ENCODE measurements at regions not wholly inside any gene's neighbourhood (a gene's known extent, or its start where the extent isn't known, plus 50 kb on each side); places are given as distances from the start of the nearest gene placed in this dataset.

DNA sequence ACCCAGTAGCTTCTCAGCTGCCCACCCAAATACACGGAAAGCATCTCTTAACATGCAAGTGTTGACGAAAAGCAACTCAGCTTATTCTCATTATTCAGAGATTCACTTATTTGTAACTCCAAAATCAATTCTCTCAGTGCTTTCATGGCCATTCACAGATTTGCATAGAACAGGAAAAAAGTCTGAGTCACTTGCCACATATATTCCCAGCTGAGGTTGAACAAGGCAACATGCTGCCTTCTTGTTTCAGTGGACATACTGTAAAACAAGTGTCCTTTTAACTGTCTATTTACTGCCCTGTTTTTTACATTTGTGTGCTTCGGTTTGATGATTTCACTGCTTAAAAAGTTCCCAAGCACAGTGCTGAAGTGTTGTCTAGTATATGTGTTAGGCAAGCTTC is 273.0 kb downstream of the LTN1 start:
- no TSS peak for BruUV-seq (replicated peaks)
- H3K9me1 ChIP-seq (replicated peaks; ENCODE audit: control insufficient read depth, extremely low read depth, insufficient read depth, low read length) = no peaks in the 10 kb centered on the region
- H3K9me3 ChIP-seq (replicated peaks; ENCODE audit: control insufficient read depth, insufficient read depth, low read length) = no peaks in the 10 kb centered on the region
- H2AFZ ChIP-seq (ENCODE audit: low read depth, low read length) = no peak overlapping the region
- TF ChIP-seq POLR2A (IDR thresholded peaks at IDR 0.05; ENCODE audit: low read depth, low read length) (no peak), FOS (IDR thresholded peaks at IDR 0.05; ENCODE audit: borderline replicate concordance, insufficient read depth, low read length) (peak; percentile 23)
- ChIA-PET CTCF (interaction anchor here (1.2 kb wide), 1 partner anchor 17 kb away, joined by 3 read pairs; no protein-coding TSS in a partner anchor), POLR2A (no interaction called here)
- FAIRE-seq (peak; percentile 70), DNase-seq (ENCODE audit: low read depth, low spot score) (peak; percentile 12)
- H3K79me2 ChIP-seq (ENCODE audit: control insufficient read depth, insufficient read depth, low read length) = no peaks in the 10 kb centered on the region
- H4K20me1 ChIP-seq (replicated peaks; ENCODE audit: control insufficient read depth, extremely low read depth, insufficient read depth, low read length) = no peaks in the 10 kb centered on the region
- no peak overlapping the region for H3K4me3 ChIP-seq (replicated peaks in 1 of 3; ENCODE audit: insufficient read depth in 1 of 3, low read depth in 1 of 3, low read length in 3 of 3)
- H3K27me3 ChIP-seq (ENCODE audit: control insufficient read depth in 2 of 2, insufficient read depth in 2 of 2, low read length in 2 of 2) = no peaks in the 10 kb centered on the region
- H3K4me1 ChIP-seq (ENCODE audit: control insufficient read depth, extremely low read depth, insufficient read depth, low read length) = no peaks in the 10 kb centered on the region
- H3K27ac ChIP-seq (ENCODE audit: insufficient read depth, low read depth, low read length) = no peak overlapping the region
- H3K9ac ChIP-seq (replicated peaks; ENCODE audit: extremely low read depth, insufficient read depth, low read length) = no peak overlapping the region
- intact Hi-C loops (cut with micrococcal nuclease) (no loop called here), dilution Hi-C loops (cut with MboI; ENCODE audit: extremely low pct_ligation_motif_present, low sequenced_read_pairs) (no loop called here)
- no peak overlapping the region for H3K4me2 ChIP-seq (ENCODE audit: insufficient read depth, low read length)
- H3K36me3 ChIP-seq (ENCODE audit: control insufficient read depth in 2 of 2, extremely low read depth in 1 of 2, insufficient read depth in 2 of 2, low read length in 2 of 2) = no peaks in the 10 kb centered on the region

DNA sequence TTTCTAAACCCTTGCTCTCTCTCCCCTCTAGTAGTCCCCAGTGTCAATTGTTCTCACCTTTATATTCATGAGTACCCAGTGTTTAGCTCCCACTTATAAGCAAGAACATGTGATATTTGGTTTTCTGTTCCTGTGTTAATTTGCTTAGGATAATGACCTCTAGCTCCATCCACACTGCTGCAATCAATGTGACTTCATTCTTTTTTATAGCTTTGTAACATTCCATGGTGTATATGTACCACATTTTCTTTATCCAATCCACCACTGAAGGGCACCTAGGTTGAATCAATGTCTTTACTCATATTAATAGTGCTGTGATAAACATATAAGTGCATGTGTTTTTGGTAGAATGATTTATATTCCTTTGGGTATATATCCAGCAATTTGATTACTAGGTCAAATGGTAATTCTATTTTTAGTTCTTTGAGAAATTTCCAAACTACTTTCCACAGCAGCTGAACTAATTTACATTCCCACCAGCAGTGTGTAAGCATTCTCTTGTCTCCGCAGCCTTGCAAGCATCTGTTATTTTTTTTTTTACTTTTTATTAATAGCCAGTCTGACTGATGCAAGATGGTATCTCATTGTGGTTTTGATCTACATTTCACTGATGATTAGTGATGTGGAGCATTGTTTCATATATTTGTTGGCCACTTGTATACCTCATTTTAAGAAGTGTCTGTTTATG is 277.8 kb downstream of the LTN1 start:
- intact Hi-C loops (cut with micrococcal nuclease) = no loop called here
- ChIA-PET CTCF (no interaction called here), POLR2A (no interaction called here)

More for the DNA sequence above, 277.8 kb downstream of the LTN1 start:
- dilution Hi-C loops (cut with MboI; ENCODE audit: extremely low pct_ligation_motif_present, low sequenced_read_pairs) = no loop called here
- no peak overlapping the region for H3K4me2 ChIP-seq (ENCODE audit: insufficient read depth, low read length)
- H3K79me2 ChIP-seq (ENCODE audit: control insufficient read depth, insufficient read depth, low read length) = no peaks in the 10 kb centered on the region
- H3K9me3 ChIP-seq (replicated peaks; ENCODE audit: control insufficient read depth, insufficient read depth, low read length) = no peaks in the 10 kb centered on the region
- DNase-seq (ENCODE audit: low read depth, low spot score) (no peak), FAIRE-seq (no peak)
- no peak overlapping the region for H3K4me3 ChIP-seq (replicated peaks in 1 of 3; ENCODE audit: insufficient read depth in 1 of 3, low read depth in 1 of 3, low read length in 3 of 3)
- H4K20me1 ChIP-seq (replicated peaks; ENCODE audit: control insufficient read depth, extremely low read depth, insufficient read depth, low read length) = no peaks in the 10 kb centered on the region
- no peak overlapping the region for H3K27ac ChIP-seq (ENCODE audit: insufficient read depth, low read depth, low read length)
- H3K4me1 ChIP-seq (ENCODE audit: control insufficient read depth, extremely low read depth, insufficient read depth, low read length) = no peaks in the 10 kb centered on the region
- no peaks in the 10 kb centered on the region for H3K9me1 ChIP-seq (replicated peaks; ENCODE audit: control insufficient read depth, extremely low read depth, insufficient read depth, low read length)
- H3K9ac ChIP-seq (replicated peaks; ENCODE audit: extremely low read depth, insufficient read depth, low read length) = no peak overlapping the region
- TF ChIP-seq EZH2 (IDR thresholded peaks at IDR 0.05; ENCODE audit: borderline replicate concordance, low read depth, low read length, severe bottlenecking) (no peak), JUN (IDR thresholded peaks at IDR 0.05; ENCODE audit: borderline replicate concordance, insufficient read depth, insufficient read length, low read depth) (no peak), POLR2A (IDR thresholded peaks at IDR 0.05; ENCODE audit: low read depth, low read length) (no peak), GATA2 (IDR thresholded peaks at IDR 0.05; ENCODE audit: insufficient read depth, insufficient read length, low read depth, low read length) (no peak), POLR2AphosphoS5 (IDR thresholded peaks at IDR 0.05; ENCODE audit: insufficient read depth, low read depth, low read length) (no peak), MYC (IDR thresholded peaks at IDR 0.05; ENCODE audit: low read depth, low read length) (no peak), FOS (IDR thresholded peaks at IDR 0.05; ENCODE audit: borderline replicate concordance, insufficient read depth, low read length) (no peak)
- TF ChIP-seq, protein P1, sequence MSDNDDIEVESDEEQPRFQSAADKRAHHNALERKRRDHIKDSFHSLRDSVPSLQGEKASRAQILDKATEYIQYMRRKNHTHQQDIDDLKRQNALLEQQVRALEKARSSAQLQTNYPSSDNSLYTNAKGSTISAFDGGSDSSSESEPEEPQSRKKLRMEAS (IDR thresholded peaks at IDR 0.05; ENCODE audit: insufficient read depth, insufficient read length) = no peak
- TF ChIP-seq, protein P2, sequence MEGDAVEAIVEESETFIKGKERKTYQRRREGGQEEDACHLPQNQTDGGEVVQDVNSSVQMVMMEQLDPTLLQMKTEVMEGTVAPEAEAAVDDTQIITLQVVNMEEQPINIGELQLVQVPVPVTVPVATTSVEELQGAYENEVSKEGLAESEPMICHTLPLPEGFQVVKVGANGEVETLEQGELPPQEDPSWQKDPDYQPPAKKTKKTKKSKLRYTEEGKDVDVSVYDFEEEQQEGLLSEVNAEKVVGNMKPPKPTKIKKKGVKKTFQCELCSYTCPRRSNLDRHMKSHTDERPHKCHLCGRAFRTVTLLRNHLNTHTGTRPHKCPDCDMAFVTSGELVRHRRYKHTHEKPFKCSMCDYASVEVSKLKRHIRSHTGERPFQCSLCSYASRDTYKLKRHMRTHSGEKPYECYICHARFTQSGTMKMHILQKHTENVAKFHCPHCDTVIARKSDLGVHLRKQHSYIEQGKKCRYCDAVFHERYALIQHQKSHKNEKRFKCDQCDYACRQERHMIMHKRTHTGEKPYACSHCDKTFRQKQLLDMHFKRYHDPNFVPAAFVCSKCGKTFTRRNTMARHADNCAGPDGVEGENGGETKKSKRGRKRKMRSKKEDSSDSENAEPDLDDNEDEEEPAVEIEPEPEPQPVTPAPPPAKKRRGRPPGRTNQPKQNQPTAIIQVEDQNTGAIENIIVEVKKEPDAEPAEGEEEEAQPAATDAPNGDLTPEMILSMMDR (IDR thresholded peaks at IDR 0.05; ENCODE audit: extremely low read depth in 1 of 2, insufficient read depth in 1 of 2, low read depth in 1 of 2, low read length in 2 of 2) = no peak
- BruUV-seq (replicated peaks) = no TSS peak
- H2AFZ ChIP-seq (ENCODE audit: low read depth, low read length) = no peak overlapping the region
- H3K27me3 ChIP-seq (ENCODE audit: control insufficient read depth in 2 of 2, insufficient read depth in 2 of 2, low read length in 2 of 2) = no peaks in the 10 kb centered on the region
- no peaks in the 10 kb centered on the region for H3K36me3 ChIP-seq (ENCODE audit: control insufficient read depth in 2 of 2, extremely low read depth in 1 of 2, insufficient read depth in 2 of 2, low read length in 2 of 2)
